SK-N-MC (cell line): ENCODE measurements at regions not wholly inside any gene's neighbourhood (a gene's known extent, or its start where the extent isn't known, plus 50 kb on each side); places are given as distances from the start of the nearest gene placed in this dataset.

Experiments
- EZH2 ChIP-seq: fragments of 200-600 bp; sonication (generic); IDR thresholded peaks from one replicate; pipeline ENCODE4 v1.6.1; 2017; ENCODE audit warnings: antibody characterized with exemption
- POLR2AphosphoS5 ChIP-seq: IDR thresholded peaks from 2 replicates; pipeline ENCODE4 v1.6.1; 2012; ENCODE audit warnings: mild to moderate bottlenecking, low read depth, low read length, borderline replicate concordance

DNA sequence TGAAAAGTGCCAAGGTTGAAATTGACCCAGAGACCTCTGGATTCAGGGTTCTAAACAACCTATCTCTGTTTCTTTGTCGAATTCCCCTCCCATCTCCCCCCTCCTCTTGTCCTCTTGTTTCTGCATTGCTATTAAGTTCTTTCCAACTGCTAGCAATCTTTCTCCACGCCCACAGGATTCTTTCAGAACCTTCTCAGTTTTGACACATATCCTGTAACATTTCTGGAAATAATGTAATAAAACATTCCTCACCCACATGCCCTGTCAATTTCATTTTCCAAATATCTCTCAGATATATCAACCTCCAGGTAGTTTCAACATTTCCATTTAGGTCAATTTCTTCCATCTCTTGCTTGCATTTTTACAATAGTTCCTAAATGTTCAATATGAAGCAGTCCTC, 1105.9 kb downstream of the ARAP2 start:
- TF ChIP-seq EZH2: no peak
- TF ChIP-seq POLR2AphosphoS5: no peak
